SK-N-MC (cell line): ENCODE measurements at regions not wholly inside any gene's neighbourhood (a gene's known extent, or its start where the extent isn't known, plus 50 kb on each side); places are given as distances from the start of the nearest gene placed in this dataset.

Source experiments
- EZH2 ChIP-seq: fragments of 200-600 bp; sonication (generic); IDR thresholded peaks from one replicate; pipeline ENCODE4 v1.6.1; 2017; ENCODE audit warnings: antibody characterized with exemption
- FOXP2 ChIP-seq: optimal IDR thresholded peaks from 2 replicates; pipeline ENCODE3; 2011; ENCODE audit warnings: mild to moderate bottlenecking, moderate library complexity; ENCODE audit not compliant: insufficient read depth; ENCODE audit errors: extremely low read length, control extremely low read depth
- POLR2AphosphoS5 ChIP-seq: IDR thresholded peaks from 2 replicates; pipeline ENCODE4 v1.6.1; 2012; ENCODE audit warnings: mild to moderate bottlenecking, low read depth, low read length, borderline replicate concordance

- TF ChIP-seq EZH2 = no peak
- no peak for TF ChIP-seq POLR2AphosphoS5
- no peak for TF ChIP-seq FOXP2
Measured at GRCh38 chr2:16320716-16321115, 344.9 kb downstream of the CYRIA start.
